ENCODE measurements at regions not wholly inside any gene's neighbourhood (a gene's known extent, or its start where the extent isn't known, plus 50 kb on each side); places are given as distances from the start of the nearest gene placed in this dataset.

GRCh38 chr11:19510468-19510867 is 202.2 kb upstream of the NAV2 start:
- no peak overlapping the region for H3K9ac ChIP-seq (ENCODE audit: insufficient read depth in 1 of 2, low read length in 2 of 2)
- H3K9me3 ChIP-seq (ENCODE audit: control insufficient read depth in 4 of 4, insufficient read depth in 3 of 4, low read length in 3 of 4): peaks cover 0 to 2% (median 0%) of the 10 kb centered on the region in 4 donors
- ATAC-seq (ENCODE audit: insufficient read depth, low FRiP score) (no peak), DNase-seq (no peak)
- H3K4me1 ChIP-seq (ENCODE audit: control insufficient read depth in 5 of 5, insufficient read depth in 5 of 5, low read length in 5 of 5): peaks cover 0 to 27% (median 8%) of the 10 kb centered on the region in 5 donors
- no peak for TF ChIP-seq CTCF (IDR thresholded peaks at IDR 0.05; ENCODE audit: control extremely low read depth, extremely low read depth)
- 83 to 84% methylated on average over 8 of the region's 8 CpGs for WGBS, 2 donors
- peaks cover 0 to 25% (median 5%) of the 10 kb centered on the region in 3 donors for H3K27me3 ChIP-seq (ENCODE audit: control insufficient read depth in 3 of 3, insufficient read depth in 3 of 3, low read length in 2 of 3)
- H3K27ac ChIP-seq (ENCODE audit: low read depth in 1 of 2, low read length in 1 of 2): no peak overlapping the region
- H3K36me3 ChIP-seq (ENCODE audit: control insufficient read depth in 4 of 4, insufficient read depth in 4 of 4, low read length in 4 of 4): no peaks in the 10 kb centered on the region
- H3K4me3 ChIP-seq: no peak overlapping the region

GRCh38 chr11:19509215-19509614 is 203.4 kb upstream of the NAV2 start:
- Histone ChIP-seq H3K9me3 (ENCODE audit: control insufficient read depth in 4 of 4, insufficient read depth in 3 of 4, low read length in 3 of 4) (peaks cover 0 to 2% (median 0%) of the 10 kb centered on the region in 4 donors), H3K36me3 (ENCODE audit: control insufficient read depth in 4 of 4, insufficient read depth in 4 of 4, low read length in 4 of 4) (no peaks in the 10 kb centered on the region), H3K9ac (ENCODE audit: insufficient read depth in 1 of 2, low read length in 2 of 2) (no peak overlapping the region), H3K4me3 (no peak overlapping the region), H3K27me3 (ENCODE audit: control insufficient read depth in 3 of 3, insufficient read depth in 3 of 3, low read length in 2 of 3) (peaks cover 0 to 18% (median 5%) of the 10 kb centered on the region in 3 donors), H3K27ac (ENCODE audit: low read depth in 1 of 2, low read length in 1 of 2) (no peak overlapping the region), H3K4me1 (ENCODE audit: control insufficient read depth in 5 of 5, insufficient read depth in 5 of 5, low read length in 5 of 5) (peaks cover 0 to 27% (median 6%) of the 10 kb centered on the region in 5 donors)
- 78 to 89% methylated on average over 6 of the region's 6 CpGs for WGBS, 2 donors
- DNase-seq (no peak), ATAC-seq (ENCODE audit: insufficient read depth, low FRiP score) (no peak)
- TF ChIP-seq CTCF (IDR thresholded peaks at IDR 0.05; ENCODE audit: control extremely low read depth, extremely low read depth): no peak

GRCh38 chr11:19508165-19508564 is 204.5 kb upstream of the NAV2 start:
- Histone ChIP-seq H3K36me3 (ENCODE audit: control insufficient read depth in 4 of 4, insufficient read depth in 4 of 4, low read length in 4 of 4) (no peaks in the 10 kb centered on the region), H3K4me3 (no peak overlapping the region), H3K9ac (ENCODE audit: insufficient read depth in 1 of 2, low read length in 2 of 2) (no peak overlapping the region), H3K4me1 (ENCODE audit: control insufficient read depth in 5 of 5, insufficient read depth in 5 of 5, low read length in 5 of 5) (peaks cover 0 to 27% (median 6%) of the 10 kb centered on the region in 5 donors), H3K9me3 (ENCODE audit: control insufficient read depth in 4 of 4, insufficient read depth in 3 of 4, low read length in 3 of 4) (peaks cover 0 to 2% (median 0%) of the 10 kb centered on the region in 4 donors), H3K27me3 (ENCODE audit: control insufficient read depth in 3 of 3, insufficient read depth in 3 of 3, low read length in 2 of 3) (peaks cover 0 to 18% (median 5%) of the 10 kb centered on the region in 3 donors), H3K27ac (ENCODE audit: low read depth in 1 of 2, low read length in 1 of 2) (no peak overlapping the region)
- TF ChIP-seq CTCF (IDR thresholded peaks at IDR 0.05; ENCODE audit: control extremely low read depth, extremely low read depth): no peak
- no peak for DNase-seq
- WGBS, 2 donors: 83 to 85% methylated on average over 2 of the region's 2 CpGs
- ATAC-seq (ENCODE audit: insufficient read depth, low FRiP score): peak; percentile 31

All from lung (tissue), 11 donors.